H9 (cell line): ENCODE measurements at regions not wholly inside any gene's neighbourhood (a gene's known extent, or its start where the extent isn't known, plus 50 kb on each side); places are given as distances from the start of the nearest gene placed in this dataset.

ENCODE experiments used
- DNase-seq: peaks from one replicate; pipeline ENCODE4 v3.0.0-alpha.2; 2017
- H2AFZ ChIP-seq: one replicate; pipeline ENCODE4 v1.6.1; 2013; ENCODE audit warnings: mild to moderate bottlenecking, low read length, control low read depth, moderate library complexity
- H2AK5ac ChIP-seq: 2 replicates; pipeline ENCODE4 v1.6.1; 2013; ENCODE audit warnings: low read length, control low read depth, mixed read lengths; ENCODE audit not compliant: insufficient read length
- H2BK120ac ChIP-seq: one replicate; pipeline ENCODE4 v1.6.1; 2013; ENCODE audit warnings: low read depth, mild to moderate bottlenecking, low read length, control low read depth, inconsistent platforms; ENCODE audit not compliant: poor library complexity, severe bottlenecking
- H2BK12ac ChIP-seq: 2 replicates; pipeline ENCODE4 v1.6.1; 2013; ENCODE audit warnings: low read length, control low read depth, mixed read lengths, low read depth; ENCODE audit not compliant: insufficient read length
- H2BK15ac ChIP-seq: 2 replicates; pipeline ENCODE4 v1.6.1; 2013; ENCODE audit warnings: low read depth, low read length, control low read depth
- H2BK20ac ChIP-seq: one replicate; pipeline ENCODE4 v1.6.1; 2013; ENCODE audit warnings: low read depth, mild to moderate bottlenecking, low read length, control low read depth, inconsistent platforms; ENCODE audit not compliant: poor library complexity, severe bottlenecking
- H2BK5ac ChIP-seq: 2 replicates; pipeline ENCODE4 v1.6.1; 2013; ENCODE audit warnings: low read length, control low read depth, mixed read lengths; ENCODE audit not compliant: insufficient read length
- H3K14ac ChIP-seq: 2 replicates; pipeline ENCODE4 v1.6.1; 2013; ENCODE audit warnings: low read length, control low read depth; ENCODE audit not compliant: insufficient read depth
- H3K18ac ChIP-seq: 2 replicates; pipeline ENCODE4 v1.6.1; 2013; ENCODE audit warnings: low read depth, mild to moderate bottlenecking, mixed read lengths, low read length, control low read depth; ENCODE audit not compliant: insufficient read length
- H3K23ac ChIP-seq: 2 replicates; pipeline ENCODE4 v1.6.1; 2013; ENCODE audit warnings: low read length, control low read depth, mixed read lengths, low read depth; ENCODE audit not compliant: insufficient read length
- H3K23me2 ChIP-seq: 2 replicates; pipeline ENCODE4 v1.6.1; 2013; ENCODE audit warnings: low read depth, mild to moderate bottlenecking, mixed read lengths, low read length, control low read depth; ENCODE audit not compliant: insufficient read length, poor library complexity, severe bottlenecking
- H3K27ac ChIP-seq: 2 replicates; pipeline ENCODE4 v1.5.1; 2013; ENCODE audit warnings: low read length, control low read depth, mixed read lengths, low read depth; ENCODE audit not compliant: insufficient read length
- H3K27me3 ChIP-seq: 2 replicates; pipeline ENCODE4 v1.6.1; 2013; ENCODE audit warnings: low read length, control low read depth, inconsistent platforms; ENCODE audit not compliant: insufficient read depth
- H3K4ac ChIP-seq: 2 replicates; pipeline ENCODE4 v1.6.1; 2013; ENCODE audit warnings: low read depth, mild to moderate bottlenecking, control low read depth, inconsistent platforms, low read length, moderate library complexity
- H3K4me1 ChIP-seq: 2 replicates; pipeline ENCODE4 v1.6.1; 2013; ENCODE audit warnings: low read length, control low read depth, inconsistent platforms; ENCODE audit not compliant: insufficient read depth
- H3K4me2 ChIP-seq: 2 replicates; pipeline ENCODE4 v1.6.1; 2013; ENCODE audit warnings: low read length, control low read depth, mixed read lengths; ENCODE audit not compliant: insufficient read length, insufficient read depth
- H3K56ac ChIP-seq: 2 replicates; pipeline ENCODE4 v1.6.1; 2013; ENCODE audit warnings: low read depth, mild to moderate bottlenecking, mixed read lengths, low read length, control low read depth; ENCODE audit not compliant: insufficient read length
- H3K79me1 ChIP-seq: 2 replicates; pipeline ENCODE4 v1.6.1; 2013; ENCODE audit warnings: low read depth, mild to moderate bottlenecking, moderate library complexity, low read length, control low read depth, inconsistent platforms; ENCODE audit not compliant: insufficient read depth, poor library complexity, severe bottlenecking
- H3K79me2 ChIP-seq: 2 replicates; pipeline ENCODE4 v1.6.1; 2013; ENCODE audit warnings: low read length, control low read depth, inconsistent platforms; ENCODE audit not compliant: insufficient read depth
- H3K9ac ChIP-seq: 2 replicates; pipeline ENCODE4 v1.6.1; 2013; ENCODE audit warnings: low read length, control low read depth, mixed read lengths; ENCODE audit not compliant: insufficient read length; ENCODE audit errors: extremely low read depth
- H3K9me3 ChIP-seq: one replicate; pipeline ENCODE4 v1.6.1; 2013; ENCODE audit warnings: low read depth, low read length, inconsistent platforms; ENCODE audit not compliant: control insufficient read depth
- H3T11ph ChIP-seq: one replicate; pipeline ENCODE4 v1.6.1; 2013; ENCODE audit warnings: mild to moderate bottlenecking, low read length, control low read depth, inconsistent platforms
- H4K20me1 ChIP-seq: one replicate; pipeline ENCODE4 v1.6.1; 2013; ENCODE audit not compliant: control insufficient read depth, insufficient read length, insufficient read depth
- H4K5ac ChIP-seq: 2 replicates; pipeline ENCODE4 v1.6.1; 2013; ENCODE audit warnings: low read depth, mild to moderate bottlenecking, mixed read lengths, low read length, control low read depth; ENCODE audit not compliant: insufficient read length
- H4K8ac ChIP-seq: replicated peaks from 2 replicates; pipeline ENCODE4 v1.6.1; 2013; ENCODE audit warnings: low read length, control low read depth, mixed read lengths, low read depth; ENCODE audit not compliant: insufficient read length
- H4K91ac ChIP-seq: 2 replicates; pipeline ENCODE4 v1.6.1; 2013; ENCODE audit warnings: low read depth, mild to moderate bottlenecking, moderate library complexity, mixed read lengths, low read length, control low read depth; ENCODE audit not compliant: insufficient read length
- H3K27ac Mint-ChIP-seq, 3 experiments: 2 replicates in 2 of 3; 3 replicates in 1 of 3; pipeline ENCODE4 v1.8.0; 2020 to 2021; ENCODE audit warnings: mixed read lengths in 3 of 3, mild to moderate bottlenecking in 1 of 3, moderate library complexity in 1 of 3
- H3K27me3 Mint-ChIP-seq: 2 replicates; pipeline ENCODE4 v1.8.0; 2021; ENCODE audit warnings: low read depth, mild to moderate bottlenecking, moderate library complexity, mixed read lengths
- H3K36me3 Mint-ChIP-seq, 3 experiments: 2 replicates in 2 of 3; 3 replicates in 1 of 3; pipeline ENCODE4 v1.8.0; 2020 to 2021; ENCODE audit warnings: low read depth in 3 of 3, mixed read lengths in 3 of 3; ENCODE audit not compliant: insufficient read depth in 1 of 3
- H3K4me1 Mint-ChIP-seq, 2 experiments: 2 replicates each; pipeline ENCODE4 v1.8.0; 2020; ENCODE audit warnings: mixed read lengths in 2 of 2
- H3K4me3 Mint-ChIP-seq, 2 experiments: 2 replicates in 1 of 2; 3 replicates in 1 of 2; pipeline ENCODE4 v1.8.0; 2020 to 2021; ENCODE audit warnings: mild to moderate bottlenecking in 2 of 2, mixed read lengths in 2 of 2, moderate library complexity in 1 of 2
- H3K9me3 Mint-ChIP-seq, 2 experiments: 2 replicates in 1 of 2; 3 replicates in 1 of 2; pipeline ENCODE4 v1.8.0; 2020; ENCODE audit warnings: mild to moderate bottlenecking in 2 of 2, mixed read lengths in 2 of 2, moderate library complexity in 1 of 2
- WGBS: extraction: QIAGEN DNeasy Blood & Tissue Kit; methylation state at CpG from one replicate; pipeline ENCODE4 v1.1.7; 2013; ENCODE audit warnings: missing lambda C conversion rate, low lambda C conversion rate, mixed read lengths; ENCODE audit not compliant: insufficient read length; ENCODE audit errors: extremely low coverage; 5-methylcytosine and 5-hydroxymethylcytosine counted together
- TF ChIP-seq, protein P1 (sequence below): fragments of 200-600 bp; sonication (generic); conservative IDR thresholded peaks from 3 replicates; pipeline ENCODE4 v1.8.0; 2021; ENCODE audit warnings: antibody characterized with exemption, mild to moderate bottlenecking

DNA sequence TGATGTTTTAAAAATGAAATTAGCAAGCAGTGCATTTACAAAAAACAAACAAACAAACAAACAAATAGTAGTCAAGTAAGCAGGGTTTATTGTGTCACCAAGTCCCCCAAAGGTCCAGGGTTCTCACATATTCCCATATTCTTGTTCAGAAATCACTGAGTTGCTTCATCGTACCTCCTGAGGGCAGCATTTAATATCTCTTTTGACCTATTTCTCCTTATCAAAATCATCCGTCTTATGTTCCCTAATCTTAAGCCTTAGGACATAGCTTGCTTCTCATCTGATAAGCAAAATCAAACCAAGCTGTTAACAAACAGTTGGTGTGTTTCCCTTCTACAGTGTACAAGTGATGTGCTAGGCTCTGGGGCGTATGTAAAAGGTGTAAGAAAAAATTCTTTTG lies 109.5 kb upstream of the MAN2A1 start:
- H3K4me2 ChIP-seq: no peak overlapping the region
- H4K91ac ChIP-seq: no peak overlapping the region

More for the DNA sequence above, 109.5 kb upstream of the MAN2A1 start:
- Histone ChIP-seq H2BK12ac (no peak overlapping the region), H3K23me2 (no peaks in the 10 kb centered on the region), H3K4ac (no peak overlapping the region), H4K20me1 (no peaks in the 10 kb centered on the region), H2AFZ (no peak overlapping the region), H3K27ac (no peak overlapping the region), H2BK20ac (no peak overlapping the region), H3K14ac (no peak overlapping the region), H3K18ac (no peak overlapping the region), H3K23ac (no peak overlapping the region), H4K8ac (no peak overlapping the region), H4K5ac (no peak overlapping the region), H3K9ac (no peak overlapping the region), H3K79me1 (no peaks in the 10 kb centered on the region), H3K56ac (no peak overlapping the region), H2BK15ac (no peak overlapping the region), H3T11ph (no peak overlapping the region), H2BK5ac (no peak overlapping the region), H3K27me3 (no peaks in the 10 kb centered on the region), H3K9me3 (no peaks in the 10 kb centered on the region), H3K4me1 (no peaks in the 10 kb centered on the region), H2AK5ac (no peak overlapping the region), H3K79me2 (no peaks in the 10 kb centered on the region), H2BK120ac (no peak overlapping the region)
- H3K4me1 Mint-ChIP-seq: no peaks in the 10 kb centered on the region
- H3K4me3 Mint-ChIP-seq: no peak overlapping the region
- no peaks in the 10 kb centered on the region; a peak in 2 of 7 replicates for H3K36me3 Mint-ChIP-seq
- DNase-seq: no peak
- no CpG with 5 or more reads among the region's 3 CpGs for WGBS
- TF ChIP-seq, protein P1, sequence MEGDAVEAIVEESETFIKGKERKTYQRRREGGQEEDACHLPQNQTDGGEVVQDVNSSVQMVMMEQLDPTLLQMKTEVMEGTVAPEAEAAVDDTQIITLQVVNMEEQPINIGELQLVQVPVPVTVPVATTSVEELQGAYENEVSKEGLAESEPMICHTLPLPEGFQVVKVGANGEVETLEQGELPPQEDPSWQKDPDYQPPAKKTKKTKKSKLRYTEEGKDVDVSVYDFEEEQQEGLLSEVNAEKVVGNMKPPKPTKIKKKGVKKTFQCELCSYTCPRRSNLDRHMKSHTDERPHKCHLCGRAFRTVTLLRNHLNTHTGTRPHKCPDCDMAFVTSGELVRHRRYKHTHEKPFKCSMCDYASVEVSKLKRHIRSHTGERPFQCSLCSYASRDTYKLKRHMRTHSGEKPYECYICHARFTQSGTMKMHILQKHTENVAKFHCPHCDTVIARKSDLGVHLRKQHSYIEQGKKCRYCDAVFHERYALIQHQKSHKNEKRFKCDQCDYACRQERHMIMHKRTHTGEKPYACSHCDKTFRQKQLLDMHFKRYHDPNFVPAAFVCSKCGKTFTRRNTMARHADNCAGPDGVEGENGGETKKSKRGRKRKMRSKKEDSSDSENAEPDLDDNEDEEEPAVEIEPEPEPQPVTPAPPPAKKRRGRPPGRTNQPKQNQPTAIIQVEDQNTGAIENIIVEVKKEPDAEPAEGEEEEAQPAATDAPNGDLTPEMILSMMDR: no peak
- peaks cover 0 to 5% of the 10 kb centered on the region in 2 experiments; a peak in 3 of 5 replicates for H3K9me3 Mint-ChIP-seq
- H3K27me3 Mint-ChIP-seq: no peaks in the 10 kb centered on the region
- no peak overlapping the region for H3K27ac Mint-ChIP-seq
